ENCODE measurements at regions not wholly inside any gene's neighbourhood (a gene's known extent, or its start where the extent isn't known, plus 50 kb on each side); places are given as distances from the start of the nearest gene placed in this dataset.

GRCh38 chr3:73222126-73222525 is 160.7 kb downstream of the EBLN2 start (continued):
- TF ChIP-seq ZNF302 (CRISPR knock-in tag; IDR thresholded peaks at IDR 0.05) (no peak), CHD2 (IDR thresholded peaks at IDR 0.05; ENCODE audit: low read length, partially characterized antibody) (no peak), ESRRA (IDR thresholded peaks at IDR 0.05; ENCODE audit: borderline replicate concordance, low read length) (no peak), POLR2AphosphoS2 (conservative IDR thresholded peaks at IDR 0.05; ENCODE audit: low read length) (no peak), CBX2 (IDR thresholded peaks at IDR 0.05; ENCODE audit: borderline replicate concordance, low read depth) (no peak), HOXA7 (CRISPR knock-in tag; IDR thresholded peaks at IDR 0.05) (no peak), RNF2 (IDR thresholded peaks at IDR 0.05; ENCODE audit: borderline replicate concordance, low read depth) (no peak)

- ATAC-seq (no peak), FAIRE-seq (no peak), DNase-seq (ENCODE audit: low read depth in 1 of 2, low spot score in 1 of 2) (no peak)
- Histone ChIP-seq H3K4me2 (no peak overlapping the region), H3K4me3 (no peak overlapping the region), H3K4me1 (no peaks in the 10 kb centered on the region), H3K27ac (no peak overlapping the region), H3K9me3 (no peaks in the 10 kb centered on the region)
- 21% methylated on average over 8 of the region's 8 CpGs for WGBS (ENCODE audit: missing lambda C conversion rate)
- CTCF ChIA-PET, result no interaction called here
- POLR2A ChIA-PET, result no interaction called here
- TF ChIP-seq EHF (CRISPR knock-in tag; IDR thresholded peaks at IDR 0.05), result no peak
- TF ChIP-seq ATOH8 (CRISPR knock-in tag; IDR thresholded peaks at IDR 0.05; ENCODE audit: low read depth), result no peak
- TF ChIP-seq HEYL (CRISPR knock-in tag; IDR thresholded peaks at IDR 0.05), result no peak
- no peak for TF ChIP-seq TP53 (CRISPR knock-in tag; IDR thresholded peaks at IDR 0.05)
- no peak for TF ChIP-seq GATA3 (IDR thresholded peaks at IDR 0.05; ENCODE audit: borderline replicate concordance)
- TF ChIP-seq SREBF2 (IDR thresholded peaks at IDR 0.05), result no peak
- TF ChIP-seq POLR2A (IDR thresholded peaks at IDR 0.05; ENCODE audit: low read length), result no peak
- TF ChIP-seq CBX2 (IDR thresholded peaks at IDR 0.05; ENCODE audit: borderline replicate concordance, low read depth), result no peak
- TF ChIP-seq E2F6 (IDR thresholded peaks at IDR 0.05; ENCODE audit: borderline replicate concordance, low read depth), result no peak
- TF ChIP-seq HOXA7 (CRISPR knock-in tag; IDR thresholded peaks at IDR 0.05), result no peak
- TF ChIP-seq REST (IDR thresholded peaks at IDR 0.05), result no peak
Observed at GRCh38 chr3:73225146-73225855, 163.8 kb downstream of the EBLN2 start.

- H3K27ac ChIP-seq, result no peak overlapping the region
- H3K4me2 ChIP-seq, result no peak overlapping the region
- POLR2A ChIA-PET, result no interaction called here
- ATAC-seq, result no peak
- H3K4me1 ChIP-seq, result no peaks in the 10 kb centered on the region
- FAIRE-seq, result no peak
- H3K9me3 ChIP-seq, result no peaks in the 10 kb centered on the region
- no peak for TF ChIP-seq HMGXB4 (CRISPR knock-in tag; IDR thresholded peaks at IDR 0.05; ENCODE audit: borderline replicate concordance)
- TF ChIP-seq REST (IDR thresholded peaks at IDR 0.05), result no peak
- no peak for TF ChIP-seq CEBPB (IDR thresholded peaks at IDR 0.05)
- no peak for TF ChIP-seq MAFK (IDR thresholded peaks at IDR 0.05; ENCODE audit: partially characterized antibody)
- no peak for TF ChIP-seq BCL3 (IDR thresholded peaks at IDR 0.05)
- TF ChIP-seq HOXA7 (CRISPR knock-in tag; IDR thresholded peaks at IDR 0.05), result no peak
- TF ChIP-seq EHF (CRISPR knock-in tag; IDR thresholded peaks at IDR 0.05), result no peak
- TF ChIP-seq GATA3 (IDR thresholded peaks at IDR 0.05; ENCODE audit: borderline replicate concordance), result no peak
- TF ChIP-seq RAD21 (conservative IDR thresholded peaks at IDR 0.05 in 1 of 2, IDR thresholded peaks at IDR 0.05 in 1 of 2), result no peak
- no peak for TF ChIP-seq POLR2A (IDR thresholded peaks at IDR 0.05; ENCODE audit: low read length)
- no peak for TF ChIP-seq SREBF2 (IDR thresholded peaks at IDR 0.05)
- CTCF ChIA-PET, result no interaction called here
- WGBS (ENCODE audit: missing lambda C conversion rate), result 5% methylated on average over 2 of the region's 2 CpGs
- DNase-seq (ENCODE audit: low read depth in 1 of 2, low spot score in 1 of 2), result no peak
- no peak overlapping the region for H3K4me3 ChIP-seq
Observed at GRCh38 chr3:73225991-73226390, 164.5 kb downstream of the EBLN2 start.

Data from A549 (cell line).